AML-193 (cell line): ENCODE measurements at regions not wholly inside any gene's neighbourhood (a gene's known extent, or its start where the extent isn't known, plus 50 kb on each side); places are given as distances from the start of the nearest gene placed in this dataset.

Experiments used
- DNase-seq, 2 experiments: peaks; one replicate each; lab custom pipeline; 2025; lab: John Stamatoyannopoulos, UW

DNA sequence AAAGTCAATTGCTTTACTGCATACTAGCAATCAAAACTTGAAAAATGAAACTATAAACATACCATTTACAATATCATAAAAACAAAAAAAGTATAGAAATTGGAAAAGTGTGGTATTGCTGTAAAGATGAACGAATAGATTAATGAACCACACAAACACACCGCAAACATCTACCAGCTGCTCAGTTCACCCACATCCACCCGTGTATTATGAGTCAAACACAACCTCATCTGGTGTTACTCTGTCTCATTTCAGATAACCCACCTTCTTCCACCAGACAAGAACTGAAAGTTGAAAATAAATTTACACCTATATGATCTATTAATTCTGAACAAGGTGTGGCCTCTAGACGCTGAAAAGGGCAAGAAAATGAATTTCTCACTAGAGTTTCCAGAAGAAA, 53.3 kb downstream of the BLID start:
- DNase-seq: no peak

DNA sequence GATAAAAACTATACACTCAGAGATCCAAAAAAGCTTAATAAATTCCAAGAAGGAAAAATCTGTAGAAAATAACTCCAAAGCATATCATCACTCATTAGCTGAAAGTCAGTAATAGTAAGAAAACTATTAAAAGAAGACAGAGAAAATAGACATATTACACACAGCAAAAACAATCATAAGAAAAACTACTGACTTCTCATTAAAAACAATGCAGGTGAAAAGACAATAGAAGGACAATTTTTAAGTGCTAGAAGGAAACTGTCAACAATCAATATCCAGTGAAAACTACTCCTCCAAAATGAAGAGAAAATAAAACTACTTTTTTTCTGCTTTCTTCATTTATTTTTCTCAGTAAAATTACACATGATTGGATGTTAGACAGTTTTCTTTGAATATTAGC, 56.5 kb downstream of the BLID start:
- DNase-seq: no peak

DNA sequence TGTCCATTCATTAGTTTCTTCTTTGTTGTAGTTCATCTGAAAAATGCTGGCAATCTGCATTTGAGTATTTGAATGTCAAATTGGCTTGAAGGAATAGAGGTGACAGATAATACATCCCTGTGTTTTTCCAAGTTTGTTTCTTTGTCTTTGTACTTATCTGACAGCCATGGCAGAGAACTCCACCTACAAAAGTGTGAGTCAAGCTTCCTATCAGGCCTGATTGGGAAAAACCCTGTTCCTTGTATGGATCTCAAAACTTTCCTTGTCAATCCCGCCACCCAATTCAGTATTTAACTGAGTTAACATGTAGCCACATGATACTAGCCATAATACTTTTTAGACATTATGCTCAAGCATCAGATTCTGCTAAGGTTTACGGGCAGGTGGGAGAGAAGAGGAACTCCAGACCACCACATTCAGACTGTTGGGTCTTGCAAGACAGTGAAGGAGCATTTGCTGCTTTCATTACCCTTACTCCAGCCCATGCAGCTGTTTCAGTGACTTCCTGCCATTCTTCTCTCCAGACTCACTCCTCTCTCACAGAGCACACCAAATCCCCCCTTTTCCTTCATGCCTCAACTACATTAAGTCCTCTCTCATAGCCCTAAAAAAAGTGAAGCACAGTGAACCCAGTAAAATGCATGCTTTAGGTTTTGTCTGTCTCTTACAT, 65.9 kb downstream of the BLID start:
- no peak for DNase-seq

DNA sequence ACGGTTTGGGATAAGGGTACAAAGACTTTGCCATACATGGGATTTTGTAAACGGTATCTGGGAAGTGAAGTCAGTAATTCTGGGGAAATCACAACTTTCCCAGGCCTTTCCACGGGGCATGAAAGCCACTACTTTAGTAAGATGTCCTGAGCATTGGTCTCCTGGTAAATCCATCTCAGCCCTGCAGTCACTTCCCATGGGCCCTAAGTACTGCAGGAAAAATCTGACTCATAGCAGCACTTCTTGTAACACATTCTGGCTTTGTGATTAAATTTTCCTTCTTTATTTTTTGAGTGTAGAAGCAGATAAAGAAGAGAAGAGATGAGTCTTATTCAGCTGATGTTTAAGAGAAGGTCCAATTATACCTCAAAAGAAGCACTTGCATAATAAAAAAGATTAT, 67.6 kb downstream of the BLID start:
- no peak for DNase-seq

DNA sequence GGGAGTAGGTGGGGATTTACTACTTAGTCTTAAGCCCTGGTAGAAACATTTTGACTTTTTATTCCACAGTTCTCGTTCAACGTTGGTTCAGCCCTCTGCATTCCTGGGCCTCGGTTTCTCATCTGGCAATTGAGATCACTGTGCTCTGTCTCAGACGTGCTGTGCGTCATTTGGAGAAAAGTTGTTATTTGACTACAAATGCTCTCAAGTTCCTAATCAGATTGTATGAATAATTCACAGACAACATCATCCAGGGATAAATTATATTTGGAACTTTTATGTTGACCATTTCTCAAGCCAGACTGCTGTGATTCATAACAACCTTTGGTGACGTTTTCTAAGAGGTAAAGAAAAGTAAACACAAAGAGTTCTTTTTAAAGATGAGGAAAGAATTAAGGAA, 69.2 kb downstream of the BLID start:
- no peak for DNase-seq

DNA sequence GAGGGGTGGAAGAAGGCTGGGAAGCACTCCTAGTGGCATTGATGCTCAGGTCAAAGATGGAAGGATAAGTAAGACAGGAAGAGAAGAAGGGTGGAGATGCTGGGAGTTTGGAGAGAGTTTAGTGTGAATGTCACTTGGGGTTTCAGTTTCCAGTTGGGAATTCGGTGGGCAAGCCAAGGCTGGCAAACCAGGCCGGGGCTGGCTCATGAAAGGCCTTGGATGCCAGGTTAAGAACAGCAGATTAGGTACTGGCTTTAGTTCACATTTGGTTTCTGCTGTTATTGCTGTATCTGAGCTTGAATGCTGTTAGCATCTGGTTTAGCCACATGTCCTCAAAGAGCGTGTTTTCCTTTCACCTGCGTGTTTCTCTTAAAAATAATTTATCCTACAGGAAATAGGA, 69.6 kb downstream of the BLID start:
- DNase-seq: no peak

DNA sequence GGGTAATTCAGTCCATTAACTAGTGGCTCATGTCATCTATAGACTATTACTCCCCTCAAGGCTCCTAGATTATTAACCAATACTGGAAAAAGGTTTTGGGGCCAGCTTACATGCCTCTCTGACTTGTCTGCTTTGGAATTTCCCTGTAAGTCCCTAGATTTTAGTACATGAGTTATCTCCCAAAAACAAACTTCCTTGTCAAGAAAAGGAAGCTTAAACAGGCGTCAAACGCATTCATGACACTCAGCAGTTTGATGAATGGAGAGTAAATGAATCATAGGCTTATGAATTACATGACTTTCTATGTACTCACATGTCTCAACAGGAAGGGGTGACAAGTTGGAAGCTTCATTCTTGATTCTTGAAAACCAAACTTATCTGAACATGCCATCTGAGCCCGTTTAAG, 70.8 kb downstream of the BLID start:
- DNase-seq: no peak

DNA sequence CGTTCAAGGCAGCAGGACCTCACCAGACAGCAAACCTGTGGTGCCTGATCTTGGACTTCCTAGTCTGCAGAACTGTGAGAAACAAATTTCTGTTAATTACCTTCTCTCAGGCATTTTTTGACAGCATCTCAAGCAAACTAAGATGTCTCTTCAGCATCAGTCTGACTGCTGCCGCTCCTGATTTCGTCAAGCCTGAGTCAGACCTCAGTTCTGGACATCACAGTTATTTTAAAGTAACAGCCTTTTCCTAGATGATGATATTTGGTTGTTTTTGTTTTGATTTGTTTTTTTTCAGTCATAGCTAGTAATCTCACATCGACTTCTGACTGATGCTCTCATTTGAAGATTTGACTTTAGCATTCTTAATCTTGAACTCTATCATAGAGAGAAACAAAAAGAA, 71.9 kb downstream of the BLID start:
- DNase-seq: no peak

DNA sequence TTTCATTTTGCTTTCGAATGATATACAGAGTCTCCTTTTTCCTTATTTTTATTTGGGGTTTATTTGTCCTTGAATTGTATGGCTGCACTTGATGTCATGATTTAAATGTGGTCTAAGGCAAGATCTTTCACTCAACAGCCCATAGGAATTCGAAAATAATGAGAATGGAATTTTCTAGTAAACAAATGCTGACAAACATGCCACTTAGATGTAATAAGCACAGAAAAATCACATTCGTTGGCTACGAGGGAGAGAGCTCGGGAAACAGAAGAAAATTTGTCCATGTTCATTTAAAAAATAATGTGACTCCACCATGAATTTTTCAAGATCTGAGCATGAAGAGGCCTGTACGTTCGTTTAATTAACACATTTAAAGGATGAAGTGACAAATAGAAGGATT, 73.0 kb downstream of the BLID start:
- DNase-seq: no peak

DNA sequence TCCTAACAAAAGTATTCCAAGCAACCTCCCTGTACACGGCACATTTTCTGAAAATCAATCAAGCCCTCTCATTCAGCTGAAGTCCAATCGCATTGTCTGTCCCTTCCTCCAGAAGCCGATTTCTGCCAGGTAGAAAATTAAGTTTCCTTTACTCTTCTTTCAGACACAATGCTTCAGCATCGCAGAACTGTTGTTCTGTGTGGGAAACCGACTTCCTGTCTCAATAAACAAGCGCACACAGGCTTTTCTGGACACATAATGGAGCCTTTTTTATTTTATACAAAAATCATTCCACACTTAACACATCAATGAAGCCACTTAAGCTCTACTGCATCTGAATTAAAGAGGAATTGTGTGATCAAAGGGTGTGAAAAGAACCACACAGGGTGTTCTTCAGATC, 75.6 kb downstream of the BLID start:
- no peak for DNase-seq

DNA sequence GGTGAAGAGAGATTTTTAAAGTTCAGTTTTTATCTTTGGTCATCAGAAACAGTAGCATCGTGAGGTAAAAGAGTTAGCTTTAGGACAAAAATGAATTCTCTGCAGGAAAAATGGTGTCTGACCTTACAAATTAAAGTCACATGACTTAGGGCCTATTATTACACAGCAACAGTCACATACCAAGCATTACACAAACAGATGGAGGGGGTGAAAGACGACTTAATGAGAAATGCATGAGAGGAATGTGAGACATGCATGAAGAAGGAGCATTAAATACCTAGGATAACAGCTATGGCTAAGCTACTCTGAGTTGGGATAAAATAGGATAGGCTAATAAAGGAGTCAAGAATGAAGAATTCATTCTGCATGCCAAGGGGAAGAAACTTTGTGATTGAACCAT, 77.5 kb downstream of the BLID start:
- DNase-seq: no peak

DNA sequence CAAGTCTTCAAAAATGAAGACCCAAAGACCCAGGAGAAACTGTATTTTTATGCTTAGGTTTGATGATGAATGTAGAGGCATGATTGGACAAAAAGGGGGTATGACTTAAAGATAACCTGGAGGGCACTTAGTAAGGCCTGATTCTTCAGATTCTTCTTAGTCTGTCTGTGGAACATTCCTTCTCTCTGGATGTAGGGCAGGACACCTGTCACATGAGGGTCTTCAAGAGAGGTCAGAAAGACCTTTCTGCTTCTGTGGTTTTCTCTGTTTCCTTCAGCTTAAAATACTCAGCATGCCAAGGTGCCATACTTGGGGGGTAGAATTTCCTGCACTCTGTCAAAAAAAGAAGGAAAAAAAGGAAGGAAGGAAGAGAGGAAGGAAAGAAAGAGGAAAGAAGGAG, 78.1 kb downstream of the BLID start:
- no peak for DNase-seq

DNA sequence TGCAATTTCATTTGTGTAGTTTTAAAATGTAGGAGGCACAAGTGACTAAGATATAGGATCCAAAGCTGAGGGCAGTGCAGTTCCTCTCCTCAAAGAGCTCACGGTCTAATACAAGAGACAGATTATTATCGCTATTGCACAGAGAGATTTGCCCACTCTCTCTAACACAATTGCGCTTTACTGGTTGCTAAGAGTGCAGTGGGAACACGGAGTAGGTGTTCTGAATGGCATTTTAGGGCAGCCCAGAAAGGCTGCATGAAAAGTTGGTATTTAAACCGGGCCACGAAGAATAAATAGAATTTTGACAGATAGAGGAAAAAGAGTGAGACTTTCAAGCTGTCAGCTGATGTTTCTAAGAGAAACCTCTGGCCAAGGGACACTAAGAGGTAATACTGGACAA, 79.5 kb downstream of the BLID start:
- no peak for DNase-seq

DNA sequence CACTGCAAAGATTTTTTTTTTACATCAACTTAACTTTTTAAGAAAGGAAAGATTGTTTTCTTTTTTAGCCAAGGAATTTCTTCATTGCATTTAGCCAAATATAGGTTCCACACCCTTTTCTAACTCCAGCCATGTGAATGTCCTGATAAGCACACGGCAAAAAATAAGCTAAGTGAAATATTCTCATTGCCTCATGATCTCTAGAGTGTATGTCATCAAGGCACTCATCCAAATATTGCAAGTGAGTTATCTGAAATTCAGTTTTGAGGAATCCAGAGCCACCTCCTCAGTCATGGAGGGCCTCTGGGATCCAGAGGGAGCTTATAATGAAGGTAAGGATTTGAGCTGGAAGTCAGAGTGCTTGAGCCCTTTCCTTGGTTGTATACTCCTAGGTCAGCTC, 80.0 kb downstream of the BLID start:
- no peak for DNase-seq

DNA sequence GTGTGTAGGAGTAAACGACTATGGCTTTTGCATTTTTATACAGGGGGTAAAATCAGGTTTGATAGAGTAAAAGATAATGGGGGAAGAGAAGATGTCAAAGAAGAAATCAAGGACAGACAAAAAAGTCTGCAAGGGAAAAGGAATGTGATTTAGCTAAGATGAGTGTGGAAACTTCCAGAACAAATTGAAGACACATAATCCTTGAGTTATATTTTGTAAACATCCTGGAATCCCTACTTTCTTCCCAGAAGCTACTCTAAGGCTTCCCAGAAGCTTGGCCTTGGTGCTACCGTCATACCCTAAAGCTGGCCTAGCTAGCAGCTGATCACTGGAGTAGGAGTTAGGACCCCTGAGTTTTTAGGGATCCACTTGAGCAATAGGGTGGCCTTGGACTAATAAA, 82.4 kb downstream of the BLID start:
- DNase-seq: no peak

DNA sequence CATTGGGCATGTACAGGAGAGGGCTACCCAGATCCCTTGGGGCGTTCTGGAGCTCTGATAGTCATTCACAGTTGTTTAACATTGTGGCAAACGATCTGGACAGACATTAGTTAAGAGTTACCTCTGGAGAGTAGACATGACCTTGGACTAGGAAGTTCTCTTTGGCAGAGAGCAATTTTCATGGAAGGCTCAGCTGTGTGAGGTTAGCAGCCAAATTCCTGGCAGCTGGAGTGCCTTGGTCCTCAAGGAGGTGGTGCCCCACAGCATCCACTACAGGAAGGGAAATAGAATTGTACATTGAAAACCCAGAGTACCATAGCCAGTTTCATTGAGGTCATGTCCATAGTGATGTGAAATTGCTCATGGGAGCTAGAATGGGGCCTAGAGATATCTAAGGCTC, 82.8 kb downstream of the BLID start:
- no peak for DNase-seq

DNA sequence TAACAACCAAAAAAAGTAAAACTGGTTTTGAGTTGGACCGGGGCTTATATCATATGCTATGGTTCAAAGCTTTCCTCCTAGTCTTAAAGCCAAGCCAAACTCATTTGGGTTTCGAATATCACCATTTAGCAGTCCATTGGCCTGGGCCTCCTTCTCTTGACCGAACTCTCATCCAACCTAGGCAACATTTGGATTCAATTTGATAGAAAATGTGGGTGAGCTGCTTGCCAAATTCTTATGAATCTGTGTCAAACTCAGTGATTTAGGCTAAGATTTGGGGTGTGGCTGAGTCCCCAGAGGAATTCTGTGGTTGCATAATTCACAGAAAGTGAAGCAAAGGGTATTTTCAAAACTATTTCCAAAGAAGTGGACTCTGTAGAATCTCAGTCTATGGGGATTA, 83.7 kb downstream of the BLID start:
- DNase-seq: no peak

DNA sequence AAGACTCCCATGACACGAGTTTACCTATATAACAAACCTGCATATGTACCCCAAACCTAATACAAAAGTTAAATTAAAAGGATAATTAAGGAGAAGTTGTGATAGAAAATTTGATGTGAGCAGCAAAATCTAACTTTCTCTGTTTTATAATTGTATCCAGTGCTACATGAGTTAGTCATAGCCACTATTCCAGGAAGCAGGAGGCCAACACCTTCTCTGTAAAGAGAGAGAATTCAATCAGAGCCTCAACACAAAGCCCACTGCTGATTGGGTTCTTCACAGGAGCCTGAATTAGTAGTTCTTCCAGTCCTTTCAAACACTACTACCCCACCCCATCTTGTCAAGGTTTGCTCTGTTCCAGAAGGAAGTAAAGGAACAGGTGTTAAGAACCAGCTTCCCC, 84.2 kb downstream of the BLID start:
- DNase-seq: no peak

DNA sequence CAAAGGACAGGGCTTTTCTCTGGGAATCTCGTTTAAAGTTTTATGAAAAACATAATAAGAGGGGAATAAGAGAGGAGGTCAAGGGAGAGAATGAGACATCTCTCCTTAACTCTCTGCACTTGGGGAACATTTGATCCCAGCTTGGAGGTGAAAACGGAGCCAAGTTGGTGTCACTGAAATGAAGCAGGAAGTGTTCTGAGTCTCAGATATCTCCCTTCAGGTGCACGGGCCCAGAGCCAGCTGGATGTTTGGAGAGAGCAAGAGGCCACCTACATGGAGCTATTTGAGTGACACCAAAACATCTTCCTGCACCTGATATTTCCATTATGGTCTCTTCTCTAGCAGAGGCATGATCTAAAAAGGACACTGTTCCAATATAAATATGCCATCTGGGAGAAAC, 85.7 kb downstream of the BLID start:
- DNase-seq: no peak

DNA sequence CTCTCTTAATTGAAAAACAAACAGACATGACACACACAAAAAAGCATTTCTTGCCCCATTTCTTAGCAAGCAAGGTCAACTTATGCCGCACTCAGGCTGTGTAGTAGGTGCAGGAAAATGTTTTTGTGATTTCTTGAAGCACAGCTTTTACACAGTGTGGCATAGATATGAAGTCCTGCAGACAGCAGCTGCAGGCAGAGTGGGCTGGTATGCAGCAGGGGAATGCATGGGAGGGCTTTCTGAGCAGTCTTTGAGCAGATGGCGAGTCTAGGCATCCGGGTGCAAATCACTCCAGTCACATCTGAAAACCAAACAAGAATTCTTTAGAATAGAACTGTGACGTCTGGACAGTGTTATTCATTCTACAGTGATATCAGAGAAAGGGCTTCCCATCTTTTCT, 87.5 kb downstream of the BLID start:
- DNase-seq: no peak

DNA sequence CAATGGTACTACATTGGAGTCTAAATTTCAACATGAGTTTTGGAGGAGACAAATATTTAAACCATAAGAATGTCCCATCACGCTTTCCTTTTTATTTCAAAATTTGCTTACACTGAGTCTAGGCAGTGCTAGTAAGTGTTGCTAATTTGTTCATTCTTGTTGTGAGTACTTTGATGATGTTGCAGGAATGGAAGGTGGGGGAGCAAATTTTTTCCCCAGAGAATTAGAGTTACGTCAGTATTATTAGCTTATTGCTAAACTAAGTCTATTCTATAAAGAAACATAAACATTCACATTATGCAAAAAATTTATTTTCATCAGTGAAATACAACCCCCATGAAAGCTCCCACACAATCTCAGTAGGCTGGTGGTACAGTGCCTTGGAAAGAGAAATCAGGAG, 88.0 kb downstream of the BLID start:
- DNase-seq: no peak

DNA sequence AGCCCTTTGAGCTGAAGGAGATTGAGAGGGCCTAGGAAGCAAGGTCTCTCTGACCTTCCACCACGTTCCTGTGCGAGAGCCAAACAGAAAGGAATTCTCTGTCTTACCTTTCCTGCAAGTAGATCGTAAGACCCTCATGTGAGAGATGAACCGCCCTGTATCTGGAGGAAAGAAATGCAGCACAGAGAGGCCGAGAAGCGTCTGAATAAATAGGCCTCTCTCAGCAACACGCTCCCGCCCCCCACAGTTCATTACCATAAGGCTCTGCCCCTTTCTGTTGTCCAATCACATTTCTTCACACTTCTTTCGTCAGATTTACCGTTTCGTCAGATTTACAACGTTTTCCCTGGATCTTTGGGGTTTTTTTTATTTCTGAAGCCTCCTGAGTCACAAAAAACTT, 90.3 kb downstream of the BLID start:
- DNase-seq: no peak

DNA sequence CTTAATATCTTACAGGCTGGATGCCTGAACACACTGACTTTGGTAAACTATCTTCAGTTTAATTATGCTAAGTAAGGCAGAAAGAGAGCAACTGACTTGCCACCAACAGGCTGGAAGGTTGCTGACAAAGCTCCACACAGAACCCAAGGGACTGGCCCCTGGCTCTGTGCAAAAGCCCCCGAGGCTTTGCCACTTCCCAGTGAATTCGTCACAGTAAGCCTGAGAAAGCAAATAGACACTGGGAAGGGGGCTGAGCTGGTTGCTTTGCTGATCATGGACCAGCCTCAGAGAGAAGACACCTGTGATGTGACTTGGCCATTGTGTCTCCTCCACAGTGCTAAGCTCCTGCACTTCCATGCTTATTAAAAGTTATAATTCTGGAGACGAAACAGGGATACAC, 91.7 kb downstream of the BLID start:
- DNase-seq: no peak

DNA sequence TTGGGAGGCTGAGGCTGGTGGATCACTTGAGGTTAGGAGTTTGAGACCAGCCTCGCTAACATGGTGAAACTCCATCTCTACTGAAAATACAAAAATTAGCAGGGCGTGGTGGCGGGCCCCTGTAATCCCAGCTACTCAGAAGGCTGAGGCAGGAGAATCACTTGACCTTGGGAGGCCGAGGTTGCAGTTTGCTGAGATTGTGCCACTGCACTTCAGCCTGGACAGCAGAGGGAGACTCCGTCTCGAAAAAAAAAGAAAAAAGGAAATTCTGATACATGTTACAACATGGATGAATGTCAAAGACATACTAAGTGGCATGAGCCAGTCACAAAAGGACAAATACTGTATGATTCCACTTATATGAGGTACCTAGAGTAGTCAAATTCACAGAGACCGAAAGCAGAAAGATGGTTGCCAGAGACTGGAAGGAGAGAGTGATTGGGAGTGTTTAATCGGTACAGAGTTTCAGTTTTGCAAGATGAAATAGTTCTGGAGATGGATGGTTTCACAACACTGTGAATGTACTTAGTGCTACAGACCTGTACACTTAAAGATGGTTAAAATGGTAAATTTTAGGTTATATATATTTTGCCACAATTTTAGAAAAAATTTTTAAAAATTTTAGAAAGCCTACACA, 92.3 kb downstream of the BLID start:
- no peak for DNase-seq
